ENCODE measurements at regions not wholly inside any gene's neighbourhood (a gene's known extent, or its start where the extent isn't known, plus 50 kb on each side); places are given as distances from the start of the nearest gene placed in this dataset.
A peak's percentile ranks its signal among the peaks of the same experiment; 100 is the strongest.

GRCh38 chr20:23136893-23137745 lies 51.0 kb upstream of the CD93 start (continued):
- TF ChIP-seq NFE2 (IDR thresholded peaks at IDR 0.05; ENCODE audit: low read depth) (peak; percentile 87), ETS2 (tag; IDR thresholded peaks at IDR 0.05; ENCODE audit: borderline replicate concordance, poor library complexity, severe bottlenecking) (no peak), TAL1 (IDR thresholded peaks at IDR 0.05) (no peak), RBM34 (IDR thresholded peaks at IDR 0.05; ENCODE audit: borderline replicate concordance, insufficient read depth, low read length) (no peak), ZNF830 (CRISPR knock-in tag; IDR thresholded peaks at IDR 0.05) (no peak), ARID3A (IDR thresholded peaks at IDR 0.05; ENCODE audit: borderline replicate concordance, low read depth, low read length) (no peak), ARID3B (CRISPR knock-in tag; IDR thresholded peaks at IDR 0.05; ENCODE audit: borderline replicate concordance) (no peak), CHD4 (IDR thresholded peaks at IDR 0.05; ENCODE audit: insufficient read depth, insufficient replicate concordance, low read depth, low read length, poor library complexity, severe bottlenecking) (no peak), ZNF239 (CRISPR knock-in tag; IDR thresholded peaks at IDR 0.05) (no peak), ELK1 (CRISPR knock-in tag; IDR thresholded peaks at IDR 0.05) (no peak), NFE2L1 (tag; IDR thresholded peaks at IDR 0.05; ENCODE audit: borderline replicate concordance, low read depth) (no peak), HMBOX1 (IDR thresholded peaks at IDR 0.05) (peak; percentile 95), KDM5B (IDR thresholded peaks at IDR 0.05; ENCODE audit: insufficient replicate concordance, low read depth, low read length) (no peak), ZNF778 (CRISPR knock-in tag; IDR thresholded peaks at IDR 0.05) (no peak), L3MBTL2 (IDR thresholded peaks at IDR 0.05) (peak; percentile 89), ZNF253 (CRISPR knock-in tag; conservative IDR thresholded peaks at IDR 0.05) (no peak), ZBTB1 (CRISPR knock-in tag; IDR thresholded peaks at IDR 0.05; ENCODE audit: borderline replicate concordance, low read depth) (no peak), TGIF2 (CRISPR knock-in tag; IDR thresholded peaks at IDR 0.05) (no peak)
